OCI-LY7 (cell line): ENCODE measurements at regions not wholly inside any gene's neighbourhood (a gene's known extent, or its start where the extent isn't known, plus 50 kb on each side); places are given as distances from the start of the nearest gene placed in this dataset.

Experiments used
- BruUV-seq: library from RNA; stranded (reverse); fragments of 400-500 nt; replicated peaks from 2 replicates; lab custom pipeline; 2021; lab: Mats Ljungman, UMichigan
- CTCF ChIA-PET: fragments of 300-600 bp; sonication (Branson Sonifier 250); formaldehyde crosslinking; loops from one replicate; lab custom pipeline; 2022; ENCODE audit warnings: antibody characterized with exemption; ENCODE audit not compliant: unreplicated experiment; lab: Charles Lee
- POLR2A ChIA-PET: fragments of 300-600 bp; sonication (Branson Sonifier 250); formaldehyde crosslinking; loops from one replicate; lab custom pipeline; 2022; ENCODE audit warnings: antibody characterized with exemption; lab: Charles Lee
- DNase-seq: peaks from one replicate; pipeline ENCODE4 v3.0.0-alpha.2; 2015; ENCODE audit warnings: low spot score
- H2AFZ ChIP-seq: fragments of 200-600 bp; sonication (generic), shearing (Covaris generic); 2 replicates; pipeline ENCODE4 v1.6.1; 2014; ENCODE audit warnings: mild to moderate bottlenecking, antibody characterized with exemption, low read length, moderate library complexity
- H3K27ac ChIP-seq: fragments of 200-600 bp; sonication (generic); 2 replicates; pipeline ENCODE4 v1.5.1; 2014; ENCODE audit warnings: mixed run types, low read depth, mild to moderate bottlenecking, moderate library complexity, low read length, inconsistent platforms; ENCODE audit not compliant: poor library complexity, severe bottlenecking
- H3K36me3 ChIP-seq: fragments of 200-600 bp; sonication (generic); 2 replicates; pipeline ENCODE4 v1.6.1; 2014; ENCODE audit warnings: mild to moderate bottlenecking, antibody characterized with exemption, low read length, moderate library complexity, mixed read lengths; ENCODE audit not compliant: insufficient read depth
- H3K4me1 ChIP-seq: fragments of 200-600 bp; sonication (generic); 2 replicates; pipeline ENCODE4 v1.5.1; 2014; ENCODE audit warnings: mild to moderate bottlenecking, low read length; ENCODE audit not compliant: insufficient read depth, poor library complexity, severe bottlenecking
- H3K4me2 ChIP-seq: fragments of 200-600 bp; sonication (generic); 2 replicates; pipeline ENCODE4 v1.6.1; 2014; ENCODE audit warnings: mild to moderate bottlenecking, low read length
- H3K4me3 ChIP-seq: fragments of 200-600 bp; sonication (generic); 2 replicates; pipeline ENCODE4 v1.5.1; 2014; ENCODE audit warnings: mild to moderate bottlenecking, low read depth, low read length; ENCODE audit not compliant: poor library complexity, severe bottlenecking
- H3K79me2 ChIP-seq: fragments of 200-600 bp; sonication (generic); 2 replicates; pipeline ENCODE4 v1.6.1; 2016; ENCODE audit warnings: low read depth, mild to moderate bottlenecking, low read length, moderate library complexity, mixed read lengths; ENCODE audit not compliant: insufficient read depth
- H3K9me2 ChIP-seq: fragments of 200-600 bp; sonication (generic); 2 replicates; pipeline ENCODE4 v1.6.1; 2016; ENCODE audit warnings: mild to moderate bottlenecking, low read length, mixed read lengths; ENCODE audit not compliant: insufficient read depth
- H3K9me3 ChIP-seq: fragments of 200-600 bp; sonication (generic); 2 replicates; pipeline ENCODE4 v1.6.1; 2014; ENCODE audit warnings: mild to moderate bottlenecking, mixed run types, low read length, mixed read lengths
- H4K20me1 ChIP-seq: fragments of 200-600 bp; sonication (generic); 2 replicates; pipeline ENCODE4 v1.6.1; 2014; ENCODE audit warnings: mild to moderate bottlenecking, antibody characterized with exemption, low read length, moderate library complexity, mixed read lengths; ENCODE audit not compliant: insufficient read depth
- CTCF ChIP-seq: fragments of 200-600 bp; sonication (generic); conservative IDR thresholded peaks from 2 replicates; pipeline ENCODE4 v1.5.1; 2014; ENCODE audit warnings: mild to moderate bottlenecking, antibody characterized with exemption, low read length, moderate library complexity, mixed read lengths
- EZH2phosphoT487 ChIP-seq: fragments of 200-600 bp; sonication (generic); IDR thresholded peaks from 2 replicates; pipeline ENCODE4 v1.6.1; 2018; ENCODE audit warnings: low read depth, borderline replicate concordance, mild to moderate bottlenecking, mixed run types, antibody characterized with exemption, low read length, moderate library complexity, mixed read lengths
- intact Hi-C: fragments of 100-400 bp; cut with micrococcal nuclease; formaldehyde crosslinking; loops from one replicate; pipeline ENCODE4 v1.10.0; 2022; ENCODE audit not compliant: unreplicated experiment

- Histone ChIP-seq H2AFZ (no peak overlapping the region), H3K4me1 (peaks cover 11% of the 10 kb centered on the region), H3K79me2 (no peaks in the 10 kb centered on the region), H3K9me2 (no peaks in the 10 kb centered on the region), H3K4me2 (no peak overlapping the region), H3K27ac (no peak overlapping the region), H4K20me1 (no peaks in the 10 kb centered on the region), H3K9me3 (no peaks in the 10 kb centered on the region), H3K4me3 (no peak overlapping the region), H3K36me3 (no peaks in the 10 kb centered on the region)
- no TSS peak for BruUV-seq
- TF ChIP-seq EZH2phosphoT487 (no peak), CTCF (no peak)
- intact Hi-C loops: no loop called here
- POLR2A ChIA-PET: no interaction called here
- CTCF ChIA-PET: no interaction called here
- DNase-seq: no peak
These were observed 161.8 kb downstream of the DLL1 start for GRCh38 chr6:170128811-170129681.

- DNase-seq: no peak
- no peak overlapping the region for H3K27ac ChIP-seq
- TF ChIP-seq CTCF (no peak), EZH2phosphoT487 (no peak)
- no peak overlapping the region for H2AFZ ChIP-seq
- no peaks in the 10 kb centered on the region for H3K9me2 ChIP-seq
- H4K20me1 ChIP-seq: no peaks in the 10 kb centered on the region
- CTCF ChIA-PET: no interaction called here
- no peaks in the 10 kb centered on the region for H3K9me3 ChIP-seq
- peaks cover 8% of the 10 kb centered on the region for H3K4me1 ChIP-seq
- POLR2A ChIA-PET: interaction anchor here (0.7 kb wide), 1 partner anchor 124 kb away, joined by 3 read pairs; no protein-coding TSS in a partner anchor
- H3K4me2 ChIP-seq: no peak overlapping the region
- H3K4me3 ChIP-seq: no peak overlapping the region
- H3K79me2 ChIP-seq: no peaks in the 10 kb centered on the region
- no peaks in the 10 kb centered on the region for H3K36me3 ChIP-seq
- intact Hi-C loops: no loop called here
- no TSS peak for BruUV-seq
These were observed 162.5 kb downstream of the DLL1 start for GRCh38 chr6:170128346-170128745.

GRCh38 chr6:170127151-170127550, 163.7 kb downstream of the DLL1 start:
- TF ChIP-seq EZH2phosphoT487 (no peak), CTCF (no peak)
- Histone ChIP-seq H3K79me2 (no peaks in the 10 kb centered on the region), H3K4me2 (no peak overlapping the region), H3K4me1 (peaks cover 8% of the 10 kb centered on the region), H3K36me3 (no peaks in the 10 kb centered on the region), H3K4me3 (no peak overlapping the region), H3K27ac (no peak overlapping the region), H3K9me2 (no peaks in the 10 kb centered on the region), H2AFZ (no peak overlapping the region), H4K20me1 (no peaks in the 10 kb centered on the region), H3K9me3 (no peaks in the 10 kb centered on the region)
- no TSS peak for BruUV-seq
- intact Hi-C loops: no loop called here
- ChIA-PET CTCF (no interaction called here), POLR2A (no interaction called here)
- DNase-seq: no peak
